Nephron (organoid): ENCODE measurements at regions not wholly inside any gene's neighbourhood (a gene's known extent, or its start where the extent isn't known, plus 50 kb on each side); places are given as distances from the start of the nearest gene placed in this dataset.

Experiments
- H3K27ac Mint-ChIP-seq, 3 experiments: 2 replicates each; pipeline ENCODE4 v1.8.0; 2020; ENCODE audit warnings: mixed read lengths in 3 of 3, mild to moderate bottlenecking in 2 of 3, moderate library complexity in 1 of 3
- H3K27me3 Mint-ChIP-seq: 2 replicates; pipeline ENCODE4 v1.8.0; 2021; ENCODE audit warnings: low read depth, mild to moderate bottlenecking, moderate library complexity, mixed read lengths
- H3K36me3 Mint-ChIP-seq: 2 replicates; pipeline ENCODE4 v1.8.0; 2020; ENCODE audit warnings: low read depth, mixed read lengths
- H3K4me1 Mint-ChIP-seq: 2 replicates; pipeline ENCODE4 v1.8.0; 2020; ENCODE audit warnings: mixed read lengths
- H3K4me3 Mint-ChIP-seq, 3 experiments: 2 replicates each; pipeline ENCODE4 v1.8.0; 2020; ENCODE audit warnings: mild to moderate bottlenecking in 3 of 3, mixed read lengths in 3 of 3, moderate library complexity in 2 of 3
- H3K9me3 Mint-ChIP-seq: 2 replicates; pipeline ENCODE4 v1.8.0; 2020; ENCODE audit warnings: mixed read lengths
- CTCF ChIP-seq, 3 experiments: fragments of 200-600 bp; sonication (generic); IDR thresholded peaks; one replicate each; pipeline ENCODE4 v1.5.0; 2021; ENCODE audit warnings: antibody characterized with exemption in 3 of 3; ENCODE audit not compliant: unreplicated experiment in 3 of 3

- no peaks in the 10 kb centered on the region for H3K4me1 Mint-ChIP-seq
- no peak overlapping the region for H3K4me3 Mint-ChIP-seq
- no peaks in the 10 kb centered on the region for H3K36me3 Mint-ChIP-seq
- no peak overlapping the region for H3K27ac Mint-ChIP-seq
- H3K9me3 Mint-ChIP-seq, result no peaks in the 10 kb centered on the region
- no peak for TF ChIP-seq CTCF (IDR thresholded peaks at IDR 0.05; ENCODE audit: unreplicated experiment in 3 of 3)
- no peaks in the 10 kb centered on the region for H3K27me3 Mint-ChIP-seq
These were observed 780.6 kb downstream of the FAM133A start for GRCh38 chrX:94454606-94455005.

- TF ChIP-seq CTCF (IDR thresholded peaks at IDR 0.05; ENCODE audit: unreplicated experiment in 3 of 3), result no peak
- H3K4me3 Mint-ChIP-seq, result no peak overlapping the region
- H3K36me3 Mint-ChIP-seq, result no peaks in the 10 kb centered on the region
- no peaks in the 10 kb centered on the region for H3K27me3 Mint-ChIP-seq
- no peaks in the 10 kb centered on the region for H3K9me3 Mint-ChIP-seq
- no peak overlapping the region for H3K27ac Mint-ChIP-seq
- no peaks in the 10 kb centered on the region for H3K4me1 Mint-ChIP-seq
These were observed 781.8 kb downstream of the FAM133A start for GRCh38 chrX:94455782-94456181.

DNA sequence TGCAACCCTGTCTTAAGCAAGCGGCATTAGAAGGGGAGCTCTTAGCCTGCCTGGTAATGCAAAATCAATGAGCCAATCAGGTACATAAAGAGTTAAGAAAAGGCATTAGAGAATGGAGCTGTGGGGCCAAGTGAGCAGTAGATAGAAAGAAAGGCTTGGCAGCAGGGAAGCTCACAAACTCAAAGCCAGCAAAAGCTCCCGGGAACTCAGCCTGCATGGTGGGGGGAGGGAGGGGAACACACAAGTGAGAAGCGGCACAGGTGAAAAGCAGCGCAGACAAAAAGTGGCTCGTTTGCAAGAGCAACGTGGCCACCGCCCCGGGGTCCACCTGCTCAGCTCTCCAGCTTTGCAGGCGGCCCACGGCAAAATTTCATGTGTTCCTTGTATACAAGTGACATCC lies 818.5 kb downstream of the FAM133A start:
- Mint-ChIP-seq H3K36me3 (no peaks in the 10 kb centered on the region), H3K4me1 (no peaks in the 10 kb centered on the region), H3K4me3 (no peak overlapping the region), H3K27ac (no peak overlapping the region), H3K9me3 (peaks cover 5% of the 10 kb centered on the region), H3K27me3 (no peaks in the 10 kb centered on the region)
- TF ChIP-seq CTCF (IDR thresholded peaks at IDR 0.05; ENCODE audit: unreplicated experiment in 3 of 3), result no peak

DNA sequence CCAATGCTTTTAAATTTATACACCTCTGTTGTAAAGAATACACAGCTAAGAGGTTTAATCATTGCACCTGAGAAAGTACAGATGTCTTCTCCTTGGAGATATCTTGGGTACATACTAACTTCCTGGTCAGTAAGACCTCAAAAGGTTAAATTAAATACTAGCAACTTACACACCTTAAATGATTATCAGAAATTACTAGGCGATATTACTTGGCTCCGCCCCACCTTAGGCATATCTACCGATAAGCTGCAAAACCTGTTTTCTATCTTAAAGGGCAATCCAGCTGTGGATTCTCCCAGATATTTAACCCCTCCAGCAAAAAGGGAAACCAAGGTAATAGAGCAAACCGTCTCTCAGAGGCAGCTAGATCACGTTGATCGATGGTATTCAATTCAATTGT lies 819.4 kb downstream of the FAM133A start:
- H3K4me1 Mint-ChIP-seq, result no peaks in the 10 kb centered on the region
- H3K27ac Mint-ChIP-seq, result no peak overlapping the region
- H3K4me3 Mint-ChIP-seq, result no peak overlapping the region
- peaks cover 5% of the 10 kb centered on the region for H3K9me3 Mint-ChIP-seq
- no peaks in the 10 kb centered on the region for H3K27me3 Mint-ChIP-seq
- H3K36me3 Mint-ChIP-seq, result no peaks in the 10 kb centered on the region
- TF ChIP-seq CTCF (IDR thresholded peaks at IDR 0.05; ENCODE audit: unreplicated experiment in 3 of 3), result no peak

DNA sequence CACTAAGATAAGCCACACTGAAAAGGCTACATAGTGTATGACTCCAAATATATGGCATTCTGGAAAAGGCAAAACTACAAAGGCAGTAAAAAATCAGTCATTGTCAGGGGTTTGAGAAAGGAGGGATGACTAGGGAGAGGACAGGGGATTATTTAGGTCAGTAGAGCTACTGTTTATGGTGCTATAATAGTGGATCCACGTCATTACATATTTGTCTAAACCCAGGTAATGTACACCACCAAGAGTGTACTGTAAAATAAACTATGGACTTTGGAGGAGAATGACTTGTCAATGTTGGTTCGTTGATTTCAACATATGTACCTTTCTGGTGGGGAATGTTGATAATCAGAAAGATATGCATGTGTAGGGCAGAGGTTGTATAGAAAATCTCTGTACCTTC lies 837.6 kb downstream of the FAM133A start:
- Mint-ChIP-seq H3K4me1 (no peaks in the 10 kb centered on the region), H3K27ac (no peak overlapping the region), H3K4me3 (no peak overlapping the region), H3K9me3 (no peaks in the 10 kb centered on the region), H3K27me3 (no peaks in the 10 kb centered on the region), H3K36me3 (no peaks in the 10 kb centered on the region)
- TF ChIP-seq CTCF (IDR thresholded peaks at IDR 0.05; ENCODE audit: unreplicated experiment in 3 of 3), result no peak

GRCh38 chrX:94515009-94515408 lies 841.0 kb downstream of the FAM133A start:
- H3K27me3 Mint-ChIP-seq, result no peaks in the 10 kb centered on the region
- H3K9me3 Mint-ChIP-seq, result no peaks in the 10 kb centered on the region
- no peak overlapping the region for H3K27ac Mint-ChIP-seq
- no peaks in the 10 kb centered on the region for H3K4me1 Mint-ChIP-seq
- no peaks in the 10 kb centered on the region for H3K36me3 Mint-ChIP-seq
- no peak for TF ChIP-seq CTCF (IDR thresholded peaks at IDR 0.05; ENCODE audit: unreplicated experiment in 3 of 3)
- H3K4me3 Mint-ChIP-seq, result no peak overlapping the region
